IMR-90 (cell line): ENCODE measurements at regions not wholly inside any gene's neighbourhood (a gene's known extent, or its start where the extent isn't known, plus 50 kb on each side); places are given as distances from the start of the nearest gene placed in this dataset.

ENCODE experiments used
- ATAC-seq: fragments of 200-7000 bp; cut with Tn5 transposase; 2 replicates; pipeline ENCODE4 v1.9.1; 2020; ENCODE audit warnings: low read depth, mild to moderate bottlenecking, moderate library complexity
- BruUV-seq: library from RNA; stranded (reverse); fragments of 400-500 nt; replicated peaks from 2 replicates; lab custom pipeline; 2021; lab: Mats Ljungman, UMichigan
- CTCF ChIA-PET: fragments of 300-600 bp; formaldehyde crosslinking; extraction: SDS; loops from one replicate; lab custom pipeline; 2021; ENCODE audit warnings: antibody characterized with exemption; lab: Yijun Ruan, JAX
- POLR2A ChIA-PET: fragments of 300-600 bp; sonication (Branson Sonifier 250); formaldehyde crosslinking; loops from one replicate; lab custom pipeline; 2022; ENCODE audit warnings: antibody characterized with exemption; ENCODE audit not compliant: unreplicated experiment; lab: Charles Lee
- DNase-seq: peaks from one replicate; pipeline ENCODE4 v3.0.0; 2013
- H2AFZ ChIP-seq: replicated peaks from 2 replicates; pipeline ENCODE3; 2013; ENCODE audit warnings: low read length, mild to moderate bottlenecking; ENCODE audit not compliant: poor library complexity
- H2AK5ac ChIP-seq: 2 replicates; pipeline ENCODE4 v1.6.1; 2013; ENCODE audit warnings: low read depth, low read length, inconsistent platforms
- H2AK9ac ChIP-seq: replicated peaks from 2 replicates; pipeline ENCODE3; 2013; ENCODE audit warnings: mild to moderate bottlenecking, low read depth, low read length, moderate library complexity; ENCODE audit not compliant: poor library complexity
- H2BK120ac ChIP-seq: 2 replicates; pipeline ENCODE4 v1.6.1; 2013; ENCODE audit warnings: low read depth, low read length, inconsistent platforms
- H2BK15ac ChIP-seq: 3 replicates; pipeline ENCODE4 v1.6.1; 2013; ENCODE audit warnings: low read depth, low read length, inconsistent platforms
- H2BK20ac ChIP-seq: 2 replicates; pipeline ENCODE4 v1.6.1; 2013; ENCODE audit warnings: low read depth, mild to moderate bottlenecking, inconsistent platforms, low read length, moderate library complexity
- H2BK5ac ChIP-seq: 2 replicates; pipeline ENCODE4 v1.6.1; 2013; ENCODE audit warnings: mild to moderate bottlenecking, low read depth, low read length, inconsistent platforms; ENCODE audit not compliant: poor library complexity, severe bottlenecking
- H3K14ac ChIP-seq: replicated peaks from 2 replicates; pipeline ENCODE4 v1.6.1; 2013; ENCODE audit warnings: low read depth, low read length, inconsistent platforms
- H3K18ac ChIP-seq: 2 replicates; pipeline ENCODE4 v1.6.1; 2013; ENCODE audit warnings: low read depth, low read length, control low read depth
- H3K23ac ChIP-seq: 2 replicates; pipeline ENCODE4 v1.6.1; 2013; ENCODE audit warnings: low read depth, low read length, inconsistent platforms
- H3K27ac ChIP-seq: 2 replicates; pipeline ENCODE4 v1.5.1; 2013; ENCODE audit warnings: mild to moderate bottlenecking, control low read depth, low read length; ENCODE audit not compliant: insufficient read depth
- H3K27me3 ChIP-seq: 2 replicates; pipeline ENCODE4 v1.6.1; 2013; ENCODE audit warnings: low read length; ENCODE audit not compliant: control insufficient read depth, insufficient read depth
- H3K36me3 ChIP-seq: 2 replicates; pipeline ENCODE4 v1.6.1; 2013; ENCODE audit warnings: low read length, mixed read lengths; ENCODE audit not compliant: control insufficient read depth, insufficient read depth
- H3K4ac ChIP-seq: 2 replicates; pipeline ENCODE4 v1.6.1; 2013; ENCODE audit warnings: low read depth, low read length, inconsistent platforms
- H3K4me1 ChIP-seq: 2 replicates; pipeline ENCODE4 v1.6.1; 2013; ENCODE audit warnings: low read length, mixed read lengths; ENCODE audit not compliant: control insufficient read depth, insufficient read depth
- H3K4me2 ChIP-seq: 2 replicates; pipeline ENCODE4 v1.6.1; 2013; ENCODE audit warnings: low read depth, mild to moderate bottlenecking, control low read depth, low read length, moderate library complexity
- H3K4me3 ChIP-seq: 2 replicates; pipeline ENCODE4 v1.5.1; 2013; ENCODE audit warnings: low read depth, mild to moderate bottlenecking, control low read depth, low read length, moderate library complexity; ENCODE audit not compliant: insufficient read depth
- H3K56ac ChIP-seq: 2 replicates; pipeline ENCODE4 v1.6.1; 2013; ENCODE audit warnings: low read length, inconsistent platforms; ENCODE audit not compliant: insufficient read depth; ENCODE audit errors: extremely low read depth
- H3K79me1 ChIP-seq, 2 experiments: 2 replicates each; pipeline ENCODE4 v1.6.1; 2013; ENCODE audit warnings: low read length in 2 of 2, inconsistent platforms in 1 of 2, low read depth in 1 of 2
- H3K9ac ChIP-seq: 2 replicates; pipeline ENCODE4 v1.6.1; 2013; ENCODE audit warnings: low read depth, low read length, control low read depth
- H3K9me1 ChIP-seq: 2 replicates; pipeline ENCODE4 v1.6.1; 2013; ENCODE audit warnings: low read length, inconsistent platforms; ENCODE audit not compliant: insufficient read depth
- H3K9me3 ChIP-seq: 2 replicates; pipeline ENCODE4 v1.6.1; 2013; ENCODE audit warnings: low read length; ENCODE audit not compliant: control insufficient read depth, insufficient read depth
- H4K20me1 ChIP-seq: 2 replicates; pipeline ENCODE4 v1.6.1; 2013; ENCODE audit warnings: low read length, inconsistent platforms; ENCODE audit not compliant: insufficient read depth
- H4K5ac ChIP-seq: 2 replicates; pipeline ENCODE4 v1.6.1; 2013; ENCODE audit warnings: mild to moderate bottlenecking, low read depth, low read length, control low read depth
- H4K8ac ChIP-seq, 2 experiments: 2 replicates each; pipeline ENCODE4 v1.6.1; 2013; ENCODE audit warnings: low read depth in 2 of 2, low read length in 2 of 2, control low read depth in 1 of 2, inconsistent platforms in 1 of 2
- H4K91ac ChIP-seq: 2 replicates; pipeline ENCODE4 v1.6.1; 2013; ENCODE audit warnings: low read depth, low read length, inconsistent platforms; ENCODE audit not compliant: insufficient read depth
- BHLHE40 ChIP-seq: fragments of 150-350 bp; IDR thresholded peaks from 2 replicates; pipeline ENCODE4 v1.6.1; 2016; ENCODE audit warnings: mild to moderate bottlenecking, low read depth, low read length
- CHD1 ChIP-seq: IDR thresholded peaks from 2 replicates; pipeline ENCODE4 v1.6.1; 2012; ENCODE audit warnings: low read depth, low read length, improper control_type of control experiment
- CTCF ChIP-seq: conservative IDR thresholded peaks from 2 replicates; pipeline ENCODE4 v1.5.1; 2012; ENCODE audit warnings: mild to moderate bottlenecking, low read depth, low read length, improper control_type of control experiment
- ELK1 ChIP-seq: fragments of 150-350 bp; IDR thresholded peaks from 2 replicates; pipeline ENCODE4 v1.6.1; 2016; ENCODE audit warnings: low read depth, mild to moderate bottlenecking, low read length, moderate library complexity, borderline replicate concordance
- MXI1 ChIP-seq: IDR thresholded peaks from 2 replicates; pipeline ENCODE4 v1.6.1; 2012; ENCODE audit warnings: low read depth, mild to moderate bottlenecking, low read length, moderate library complexity, borderline replicate concordance
- POLR2A ChIP-seq: IDR thresholded peaks from 2 replicates; pipeline ENCODE4 v1.6.1; 2012; ENCODE audit warnings: mild to moderate bottlenecking, low read depth, low read length
- WGBS, 2 experiments: methylation state at CpG; one replicate each; pipeline versions ENCODE4 v1.1.5 to v1.1.7; 2013; ENCODE audit warnings: missing lambda C conversion rate in 2 of 2; ENCODE audit not compliant: insufficient read length in 1 of 2; ENCODE audit errors: extremely low coverage in 2 of 2; 5-methylcytosine and 5-hydroxymethylcytosine counted together
- dilution Hi-C: fragments of 300-500 bp; cut with HindIII; formaldehyde crosslinking; loops from one replicate; pipeline ENCODE4 v1.14.3; 2018; ENCODE audit warnings: low sequenced_read_pairs; ENCODE audit not compliant: unreplicated experiment
- in situ Hi-C: fragments of 300-500 bp; cut with MboI; formaldehyde crosslinking; loops from 3 replicates; pipeline ENCODE4 v1.14.3; 2019; ENCODE audit warnings: low sequenced_read_pairs, inconsistent platforms, mixed read lengths
- intact Hi-C: fragments of 100-400 bp; cut with micrococcal nuclease; formaldehyde crosslinking; loops from 2 replicates; pipeline ENCODE4 v1.10.0; 2022

- ChIA-PET CTCF (no interaction called here), POLR2A (interaction anchor here (0.6 kb wide), 1 partner anchor 437 kb away, joined by 3 read pairs; no protein-coding TSS in a partner anchor)
- Histone ChIP-seq H3K4ac (no peak overlapping the region), H3K4me1 (no peaks in the 10 kb centered on the region), H3K9me1 (no peaks in the 10 kb centered on the region), H4K8ac (no peak overlapping the region), H2BK20ac (no peak overlapping the region), H3K9me3 (no peaks in the 10 kb centered on the region), H2AK5ac (no peak overlapping the region), H2AFZ (no peak overlapping the region), H3K4me3 (no peak overlapping the region), H3K36me3 (no peaks in the 10 kb centered on the region), H3K27ac (no peak overlapping the region), H3K14ac (no peak overlapping the region), H3K27me3 (peaks cover 7% of the 10 kb centered on the region), H4K91ac (no peak overlapping the region), H2BK5ac (no peak overlapping the region), H3K18ac (no peak overlapping the region), H4K5ac (no peak overlapping the region), H2AK9ac (no peak overlapping the region), H3K4me2 (no peak overlapping the region), H2BK15ac (no peak overlapping the region), H3K9ac (no peak overlapping the region), H4K20me1 (no peaks in the 10 kb centered on the region), H3K56ac (no peak overlapping the region), H3K23ac (no peak overlapping the region), H2BK120ac (no peak overlapping the region), H3K79me1 (no peaks in the 10 kb centered on the region)
- intact Hi-C loops, result no loop called here
- DNase-seq (no peak), ATAC-seq (no peak)
- in situ Hi-C loops, result no loop called here
- TF ChIP-seq POLR2A (no peak), CTCF (no peak), CHD1 (no peak), ELK1 (no peak), BHLHE40 (no peak), MXI1 (no peak)
- dilution Hi-C loops, result no loop called here
- no TSS peak for BruUV-seq
- WGBS, 2 experiments, result no CpG with 5 or more reads among the region's 16 CpGs
These were observed 438.1 kb upstream of the NRP1 start for GRCh38 chr10:33772370-33773252.
